NT2/D1 (cell line): ENCODE measurements at regions not wholly inside any gene's neighbourhood (a gene's known extent, or its start where the extent isn't known, plus 50 kb on each side); places are given as distances from the start of the nearest gene placed in this dataset.
"Not testable (repeated sequence)": the region's sequence is repeated elsewhere in the genome, so short reads cannot be mapped to it uniquely, and the experiment has no call there.

Experiments
- DNase-seq: peaks from one replicate; pipeline ENCODE4 v3.0.0-alpha.2; 2011; ENCODE audit warnings: low read depth, low spot score
- H3K27me3 ChIP-seq: 2 replicates; pipeline ENCODE4 v1.6.0; 2011; ENCODE audit warnings: mild to moderate bottlenecking; ENCODE audit not compliant: insufficient read length, insufficient read depth
- H3K36me3 ChIP-seq: 2 replicates; pipeline ENCODE4 v1.6.1; 2011; ENCODE audit warnings: mild to moderate bottlenecking, low read length, mixed read lengths; ENCODE audit not compliant: insufficient read depth, insufficient read length
- H3K4me1 ChIP-seq: 2 replicates; pipeline ENCODE4 v1.5.1; 2011; ENCODE audit not compliant: insufficient read depth, insufficient read length
- H3K4me3 ChIP-seq: 2 replicates; pipeline ENCODE4 v1.5.1; 2011; ENCODE audit warnings: low read depth; ENCODE audit not compliant: insufficient read length
- H3K9ac ChIP-seq: 2 replicates; pipeline ENCODE4 v1.6.0; 2011; ENCODE audit warnings: low read depth; ENCODE audit not compliant: insufficient read length
- H3K9me3 ChIP-seq: 2 replicates; pipeline ENCODE4 v1.5.1; 2011; ENCODE audit warnings: mild to moderate bottlenecking, low read length; ENCODE audit not compliant: insufficient read depth
- SUZ12 ChIP-seq: IDR thresholded peaks from 2 replicates; pipeline ENCODE4 v1.6.1; 2011; ENCODE audit not compliant: insufficient read length, insufficient read depth; ENCODE audit errors: extremely low read depth
- YY1 ChIP-seq: IDR thresholded peaks from 2 replicates; pipeline ENCODE4 v1.6.1; 2011; ENCODE audit not compliant: insufficient read length, insufficient read depth
- ZNF274 ChIP-seq: IDR thresholded peaks from 2 replicates; pipeline ENCODE4 v1.6.1; 2011; ENCODE audit warnings: mild to moderate bottlenecking, low read depth, low read length

DNA sequence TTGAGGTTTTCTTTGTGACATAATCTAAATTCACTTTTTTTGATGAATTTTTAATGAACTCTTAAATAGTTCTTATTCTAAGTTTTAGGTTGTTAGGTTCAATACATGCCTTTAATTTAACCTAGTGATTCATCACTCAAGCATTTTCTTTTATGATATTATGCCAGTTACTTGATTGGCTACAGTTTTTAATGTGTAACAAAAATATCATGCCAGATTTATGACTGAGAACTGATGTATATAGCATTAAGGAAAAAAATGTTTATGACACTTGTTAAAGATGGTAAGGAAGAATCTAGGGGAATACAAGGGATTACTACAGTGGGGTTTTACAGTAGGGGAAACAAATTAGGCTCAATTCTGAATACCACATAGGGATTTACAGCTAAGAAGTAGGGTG is 103.1 kb downstream of the VGLL3 start:
- TF ChIP-seq SUZ12 (no peak), YY1 (no peak), ZNF274 (no peak)
- Histone ChIP-seq H3K36me3 (no peaks in the 10 kb centered on the region), H3K9me3 (no peaks in the 10 kb centered on the region), H3K27me3 (no peaks in the 10 kb centered on the region), H3K4me1 (no peaks in the 10 kb centered on the region), H3K4me3 (no peak overlapping the region), H3K9ac (no peak overlapping the region)
- DNase-seq: no peak

DNA sequence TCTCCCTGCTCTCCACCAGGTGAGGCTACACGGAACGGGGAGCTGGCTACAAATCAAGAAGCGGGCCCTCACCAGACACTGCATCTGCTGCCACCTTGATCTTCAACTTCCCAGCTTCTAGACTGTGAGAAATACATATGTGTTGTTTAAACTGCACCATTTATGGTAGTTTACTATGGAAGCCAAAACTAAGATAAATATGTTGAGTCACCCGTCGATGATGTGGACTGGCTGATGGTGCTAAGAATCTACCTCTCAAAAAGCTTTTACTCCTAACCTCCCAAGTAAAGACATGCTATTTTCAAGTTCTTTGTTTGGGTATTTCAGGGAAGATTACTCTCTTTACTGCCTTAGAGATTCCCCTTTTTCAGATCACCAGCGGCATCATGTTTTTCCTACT is 110.9 kb downstream of the VGLL3 start:
- no peaks in the 10 kb centered on the region for H3K9me3 ChIP-seq
- no peak overlapping the region for H3K9ac ChIP-seq
- H3K36me3 ChIP-seq: no peaks in the 10 kb centered on the region
- no peaks in the 10 kb centered on the region for H3K4me1 ChIP-seq
- DNase-seq: no peak
- no peak for TF ChIP-seq ZNF274
- no peak for TF ChIP-seq YY1
- no peak for TF ChIP-seq SUZ12
- H3K4me3 ChIP-seq: no peak overlapping the region
- H3K27me3 ChIP-seq: no peaks in the 10 kb centered on the region

DNA sequence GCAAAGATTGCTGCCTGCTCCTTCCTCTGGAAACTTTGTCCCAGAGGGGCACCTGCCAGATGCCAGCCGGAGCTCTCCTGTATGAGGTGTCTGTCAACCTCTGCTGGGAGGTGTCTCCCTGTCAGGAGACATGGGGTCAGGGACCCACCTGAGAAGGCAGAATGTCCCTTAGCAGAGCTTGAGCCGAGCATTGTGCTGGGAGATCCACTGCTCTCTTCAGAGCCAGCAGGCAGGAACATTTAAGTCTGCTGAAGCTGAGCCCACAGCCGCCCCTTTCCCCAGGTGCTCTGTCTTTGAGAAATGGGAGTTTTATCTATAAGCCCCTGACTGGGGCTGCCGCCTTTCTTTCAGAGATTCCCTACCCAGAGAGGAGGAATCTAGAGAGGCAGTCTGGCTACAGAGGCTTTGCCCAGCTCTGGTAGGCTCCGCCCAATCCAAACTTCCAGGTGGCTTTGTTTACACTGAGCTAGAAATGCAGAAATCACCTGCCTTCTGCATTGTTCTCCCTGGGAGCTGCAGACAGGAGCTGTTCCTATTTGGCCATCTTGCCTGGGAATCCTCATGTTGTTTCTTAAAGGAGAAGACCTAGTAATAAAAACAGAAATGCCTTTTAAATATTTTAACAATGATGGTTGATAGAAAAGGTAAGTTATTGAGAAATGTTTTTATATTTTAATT is 114.3 kb downstream of the VGLL3 start:
- not testable (repeated sequence) for H3K9me3 ChIP-seq, H3K9ac ChIP-seq, H3K4me3 ChIP-seq, H3K4me1 ChIP-seq, H3K27me3 ChIP-seq, H3K36me3 ChIP-seq
- DNase-seq: peak; percentile 39

DNA sequence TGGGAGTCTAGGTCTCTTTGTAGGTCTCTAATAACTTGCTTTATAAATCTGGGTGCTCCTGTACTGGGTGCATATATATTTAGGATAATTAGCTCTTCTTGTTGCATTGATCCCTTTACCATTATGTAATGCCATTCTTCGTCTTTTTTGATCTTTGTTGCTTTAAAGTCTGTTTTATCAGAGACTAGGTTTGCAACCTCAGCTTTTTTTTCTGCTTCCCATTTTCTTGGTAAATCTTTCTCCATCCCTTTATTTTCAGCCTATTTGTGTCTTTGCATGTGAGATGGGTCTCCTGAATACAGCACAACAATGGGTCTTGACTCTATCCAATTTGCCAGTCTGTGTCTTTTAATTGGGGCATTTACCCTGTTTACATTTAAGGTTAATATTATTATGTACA is 116.2 kb downstream of the VGLL3 start:
- H3K27me3 ChIP-seq, H3K9ac ChIP-seq, DNase-seq, H3K4me1 ChIP-seq, H3K9me3 ChIP-seq, H3K36me3 ChIP-seq, H3K4me3 ChIP-seq: not testable (repeated sequence)

DNA sequence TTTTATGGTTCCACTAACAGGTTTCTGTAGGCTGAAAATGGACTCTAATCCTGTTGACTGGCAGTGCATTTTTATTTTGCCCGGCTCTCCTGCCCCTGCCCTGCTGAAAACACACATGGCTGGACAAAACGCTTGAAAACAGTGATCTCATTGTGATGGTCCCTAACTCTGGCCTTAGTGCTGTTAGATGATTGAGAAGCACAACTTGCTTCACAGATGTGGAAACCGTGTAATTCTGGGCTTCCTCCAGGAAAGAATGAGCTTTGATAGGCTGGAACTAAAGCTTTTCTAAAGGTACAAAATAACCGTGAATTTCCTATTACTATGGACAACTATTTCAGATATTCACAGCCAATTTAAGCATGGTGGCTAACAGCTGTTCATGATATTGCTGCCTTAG is 121.4 kb downstream of the VGLL3 start:
- DNase-seq: no peak
- no peaks in the 10 kb centered on the region for H3K27me3 ChIP-seq
- no peaks in the 10 kb centered on the region for H3K9me3 ChIP-seq
- H3K9ac ChIP-seq: no peak overlapping the region
- no peak overlapping the region for H3K4me3 ChIP-seq
- H3K36me3 ChIP-seq: no peaks in the 10 kb centered on the region
- TF ChIP-seq YY1: no peak
- no peak for TF ChIP-seq SUZ12
- TF ChIP-seq ZNF274: no peak
- H3K4me1 ChIP-seq: no peaks in the 10 kb centered on the region

DNA sequence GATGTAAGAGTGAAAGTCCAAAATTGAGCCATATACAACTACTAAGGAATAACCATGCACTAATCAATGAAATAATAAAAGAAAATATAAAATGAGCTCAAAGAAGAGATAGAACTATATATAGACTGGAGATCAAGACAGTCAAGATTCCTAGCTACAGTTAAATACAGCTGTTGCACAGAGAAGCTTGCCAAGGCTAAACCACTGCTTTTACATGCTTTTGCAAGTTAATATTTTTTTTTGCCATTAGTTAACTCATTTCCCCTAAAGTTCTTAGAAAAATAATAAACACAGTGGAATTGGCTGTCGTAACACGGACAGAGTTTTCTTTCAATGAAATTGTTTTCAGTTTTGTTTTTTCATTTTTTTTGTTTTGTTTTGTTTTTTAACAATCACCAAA is 123.0 kb downstream of the VGLL3 start:
- no peaks in the 10 kb centered on the region for H3K4me1 ChIP-seq
- H3K4me3 ChIP-seq: no peak overlapping the region
- peaks cover 1% of the 10 kb centered on the region; the same call in 1 of the 2 replicates for H3K9me3 ChIP-seq
- H3K9ac ChIP-seq: no peak overlapping the region
- H3K27me3 ChIP-seq: no peaks in the 10 kb centered on the region
- no peak for TF ChIP-seq SUZ12
- TF ChIP-seq ZNF274: no peak
- no peak for TF ChIP-seq YY1
- no peaks in the 10 kb centered on the region for H3K36me3 ChIP-seq
- DNase-seq: no peak

DNA sequence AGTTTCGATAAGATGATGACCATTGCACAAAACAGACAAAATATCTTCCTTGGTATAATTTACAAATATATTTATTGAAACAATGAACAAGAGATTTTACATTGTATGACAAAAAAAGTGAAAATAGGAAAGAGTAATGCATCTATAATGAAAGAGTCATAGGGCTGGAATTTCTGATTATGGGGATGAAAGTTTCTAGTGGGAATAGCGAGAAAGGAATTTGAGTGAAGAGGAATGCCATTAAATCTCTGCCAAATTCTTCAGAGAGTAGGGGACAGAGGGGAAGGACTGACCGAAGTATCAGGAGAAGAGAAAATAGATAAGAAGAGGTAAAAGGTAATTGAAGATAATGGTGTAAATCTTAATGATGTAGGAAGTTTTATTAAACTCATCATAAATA is 125.4 kb downstream of the VGLL3 start:
- DNase-seq: no peak
- Histone ChIP-seq H3K9me3 (peaks cover 6% of the 10 kb centered on the region; the same call in 1 of the 2 replicates), H3K27me3 (no peaks in the 10 kb centered on the region), H3K9ac (no peak overlapping the region), H3K4me3 (no peak overlapping the region), H3K36me3 (no peaks in the 10 kb centered on the region), H3K4me1 (no peaks in the 10 kb centered on the region)
- TF ChIP-seq ZNF274 (no peak), SUZ12 (no peak), YY1 (no peak)

DNA sequence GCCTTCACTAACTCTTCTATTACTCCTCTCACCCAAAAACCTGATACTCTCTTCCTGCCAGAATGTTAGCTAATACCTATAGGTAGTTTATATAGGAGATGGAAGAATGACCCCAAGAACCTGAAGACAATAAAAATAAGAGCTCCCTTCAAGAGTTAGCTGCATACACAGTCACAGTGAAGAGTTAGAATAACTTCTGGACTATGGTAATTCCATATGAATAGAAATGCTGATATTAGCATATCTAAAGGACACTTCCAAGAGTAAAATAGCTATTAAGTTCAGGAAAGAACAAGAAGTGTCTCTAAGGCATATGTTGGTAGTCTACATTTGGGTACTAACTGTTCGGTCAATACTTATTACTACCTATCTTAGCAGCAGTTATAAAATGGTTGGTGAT is 134.2 kb downstream of the VGLL3 start:
- no peaks in the 10 kb centered on the region for H3K36me3 ChIP-seq
- H3K4me3 ChIP-seq: no peak overlapping the region
- no peaks in the 10 kb centered on the region for H3K9me3 ChIP-seq

More for the DNA sequence above, 134.2 kb downstream of the VGLL3 start:
- Histone ChIP-seq H3K9ac (no peak overlapping the region), H3K27me3 (no peaks in the 10 kb centered on the region), H3K4me1 (no peaks in the 10 kb centered on the region)
- DNase-seq: no peak
- TF ChIP-seq SUZ12: no peak
- TF ChIP-seq YY1: no peak
- no peak for TF ChIP-seq ZNF274
